ENCODE measurements at regions not wholly inside any gene's neighbourhood (a gene's known extent, or its start where the extent isn't known, plus 50 kb on each side); places are given as distances from the start of the nearest gene placed in this dataset.
"Not testable (repeated sequence)": the region's sequence is repeated elsewhere in the genome, so short reads cannot be mapped to it uniquely, and the experiment has no call there.

DNA sequence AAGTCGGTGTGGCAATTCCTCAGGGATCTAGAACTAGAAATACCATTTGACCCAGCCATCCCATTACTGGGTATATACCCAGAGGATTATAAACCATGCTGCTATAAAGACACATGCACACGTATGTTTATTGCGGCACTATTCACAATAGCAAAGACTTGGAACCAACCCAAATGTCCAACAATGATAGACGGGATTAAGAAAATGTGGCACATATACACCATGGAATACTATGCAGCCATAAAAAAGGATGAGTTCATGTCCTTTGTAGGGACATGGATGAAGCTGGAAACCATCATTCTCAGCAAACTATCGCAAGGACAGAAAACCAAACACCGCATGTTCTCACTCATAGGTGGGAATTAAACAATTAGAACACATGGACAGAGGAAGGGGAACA, 80.6 kb upstream of the ST3GAL5 start:
- DNase-seq (ENCODE audit: low spot score), result not testable (repeated sequence)

DNA sequence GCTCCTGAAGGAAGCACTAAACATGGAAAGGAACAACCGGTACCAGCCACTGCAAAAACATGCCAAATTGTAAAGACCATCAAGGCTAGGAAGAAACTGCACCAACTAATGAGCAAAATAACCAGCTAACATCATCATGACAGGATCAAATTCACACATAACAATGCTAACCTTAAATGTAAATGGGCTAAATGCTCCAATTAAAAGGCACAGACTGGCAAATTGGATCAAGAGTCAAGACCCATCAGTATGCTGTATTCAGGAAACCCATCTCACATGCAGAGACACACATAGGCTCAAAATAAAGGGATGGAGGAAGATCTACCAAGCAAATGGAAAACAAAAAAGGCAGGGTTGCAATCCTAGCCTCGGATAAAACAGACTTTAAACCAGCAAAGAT, 77.0 kb upstream of the ST3GAL5 start:
- not testable (repeated sequence) for DNase-seq (ENCODE audit: low spot score)

DNA sequence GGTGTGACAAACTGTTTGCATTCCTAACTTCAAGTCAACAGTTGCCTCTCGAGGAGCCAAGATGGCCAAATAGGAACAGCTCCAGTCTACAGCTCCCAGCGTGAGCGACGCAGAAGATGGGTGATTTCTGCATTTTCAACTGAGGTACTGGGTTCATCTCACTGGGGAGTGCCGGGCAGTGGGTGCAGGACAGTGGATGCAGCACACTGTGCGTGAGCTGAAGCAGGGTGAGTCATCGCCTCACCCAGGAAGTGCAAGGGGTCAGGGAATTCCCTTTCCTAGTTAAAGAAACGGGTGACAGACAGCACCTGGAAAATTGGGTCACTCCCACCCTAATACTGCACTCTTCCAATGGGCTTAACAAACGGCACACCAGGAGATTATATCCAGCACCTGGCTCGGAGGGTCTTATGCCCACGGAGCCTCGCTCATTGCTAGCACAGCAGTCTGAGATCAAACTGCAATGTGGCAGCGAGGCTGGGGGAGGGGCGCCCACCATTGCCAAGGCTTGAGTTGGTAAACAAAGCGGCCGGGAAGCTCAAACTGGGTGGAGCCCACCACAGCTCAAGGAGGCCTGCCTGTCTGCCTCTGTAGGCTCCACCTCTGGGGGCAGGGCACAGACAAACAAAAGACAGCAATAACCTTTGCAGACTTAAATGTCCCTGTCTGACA, 75.1 kb upstream of the ST3GAL5 start:
- DNase-seq (ENCODE audit: low spot score), result not testable (repeated sequence)

DNA sequence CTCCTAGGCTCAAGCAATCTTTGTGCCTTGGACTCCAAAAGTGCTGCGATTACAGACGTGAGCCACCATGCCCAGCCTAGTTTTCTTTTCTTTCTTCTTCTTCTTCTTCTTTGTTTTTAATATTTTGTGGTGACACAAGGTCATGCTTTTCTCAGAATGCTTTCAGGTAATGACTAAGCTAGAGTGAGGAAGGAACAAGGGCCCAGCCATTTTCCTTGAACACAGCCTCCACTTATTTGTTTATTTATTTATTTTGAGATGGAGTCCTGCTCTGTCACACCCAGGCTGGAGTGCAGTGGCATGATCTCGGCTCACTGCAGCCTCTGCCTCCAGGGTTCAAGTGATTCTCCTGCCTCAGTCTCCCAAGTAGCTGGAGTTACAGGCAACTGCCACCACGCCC, 74.3 kb upstream of the ST3GAL5 start:
- DNase-seq (ENCODE audit: low spot score), result no peak

DNA sequence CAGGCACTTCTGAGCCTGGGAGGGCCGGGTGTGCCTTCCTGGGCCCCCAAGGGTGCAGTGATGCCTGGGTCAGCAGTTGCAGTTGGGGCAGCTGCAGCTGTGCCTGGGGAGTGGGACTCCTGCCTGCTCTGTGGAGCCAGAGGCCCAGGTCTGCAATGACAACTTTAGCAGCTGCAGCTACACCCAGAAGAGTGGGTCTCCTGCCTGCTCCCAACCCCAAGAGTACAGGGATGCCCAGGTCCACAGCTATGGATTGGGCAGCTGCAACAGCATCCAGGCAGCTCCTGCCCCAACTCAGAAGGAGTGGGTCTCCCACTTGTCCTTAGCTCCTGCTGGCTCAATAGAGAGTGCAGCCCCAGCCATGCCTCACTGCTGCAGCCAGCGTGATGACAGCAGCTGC, 73.0 kb upstream of the ST3GAL5 start:
- no peak for DNase-seq (ENCODE audit: low spot score)

DNA sequence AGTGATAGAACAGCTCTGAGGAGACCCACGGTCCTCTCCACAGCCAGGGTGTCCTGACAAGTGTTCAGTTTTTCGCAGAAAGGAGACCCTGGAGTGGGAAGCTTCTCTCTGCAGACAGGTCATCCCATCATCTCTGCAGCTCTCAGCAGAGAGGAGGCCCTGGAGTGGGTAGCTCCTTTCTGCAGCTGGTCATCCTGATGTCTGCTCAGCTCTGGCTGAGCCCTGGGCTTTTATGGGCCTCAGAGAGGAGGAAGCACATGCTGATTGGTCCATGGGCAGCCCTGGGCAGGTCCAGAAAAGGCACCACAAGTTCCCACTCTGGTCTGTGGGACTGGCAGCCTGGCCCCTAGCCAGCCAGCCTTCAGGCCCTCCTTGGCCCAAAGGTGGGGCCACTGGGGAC, 72.3 kb upstream of the ST3GAL5 start:
- DNase-seq (ENCODE audit: low spot score), result no peak

DNA sequence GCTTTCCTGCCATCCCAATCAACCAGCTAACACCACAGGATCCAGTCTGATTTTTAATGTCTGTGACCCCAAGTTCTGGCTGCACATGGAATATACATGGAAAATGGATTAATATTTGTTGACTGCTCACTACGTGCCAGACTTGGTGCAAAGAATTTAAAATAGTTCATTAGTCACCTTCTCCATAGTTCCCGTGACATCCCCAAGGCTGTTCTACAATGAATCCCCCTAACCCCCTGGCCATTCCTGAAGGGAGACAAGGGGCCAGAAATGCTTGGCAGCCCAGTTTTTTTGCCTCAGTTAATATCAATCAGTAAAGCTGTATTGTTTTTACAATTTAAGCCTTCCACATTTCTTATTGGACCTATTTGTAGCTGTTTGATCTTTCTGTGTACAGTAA, 71.0 kb upstream of the ST3GAL5 start:
- DNase-seq (ENCODE audit: low spot score), result no peak

DNA sequence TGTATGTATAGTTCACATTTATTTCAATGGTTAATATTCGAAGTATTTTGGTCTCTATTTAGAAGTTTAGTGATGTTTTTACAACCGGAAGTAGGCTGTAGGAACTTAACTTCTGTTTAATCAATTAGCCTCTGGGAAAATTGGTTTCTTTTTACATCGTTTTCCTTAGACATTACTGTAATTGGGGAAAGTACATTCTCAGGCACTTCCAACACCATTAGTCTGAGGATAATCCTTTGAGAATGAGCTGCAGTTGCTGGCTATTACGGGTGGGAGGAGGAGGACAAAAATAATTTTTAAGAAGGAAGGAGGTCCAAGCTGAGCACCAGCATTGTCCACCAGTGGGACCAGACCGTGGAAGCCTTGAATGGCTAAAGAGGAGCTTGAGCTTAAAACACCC, 70.4 kb upstream of the ST3GAL5 start:
- DNase-seq (ENCODE audit: low spot score), result no peak

DNA sequence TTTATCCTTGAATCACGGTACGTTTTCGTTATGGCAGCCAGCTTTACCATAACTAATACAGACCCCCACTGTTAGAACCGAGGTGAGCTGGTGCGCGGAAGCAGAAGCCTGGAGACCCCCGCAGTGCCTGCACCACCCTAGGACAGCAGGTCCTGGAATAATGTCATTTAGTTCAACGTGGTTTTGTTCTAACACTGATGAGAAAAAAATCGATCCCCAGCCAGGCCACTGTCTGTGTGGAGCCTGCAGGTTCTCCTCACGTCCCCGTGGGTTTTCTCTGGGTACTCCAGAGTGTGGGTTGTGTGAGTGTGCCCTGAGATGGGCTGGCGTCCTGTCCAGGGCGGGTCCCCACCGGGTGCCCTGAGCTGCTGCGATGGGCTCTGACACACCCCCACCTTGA, 69.9 kb upstream of the ST3GAL5 start:
- no peak for DNase-seq (ENCODE audit: low spot score)

DNA sequence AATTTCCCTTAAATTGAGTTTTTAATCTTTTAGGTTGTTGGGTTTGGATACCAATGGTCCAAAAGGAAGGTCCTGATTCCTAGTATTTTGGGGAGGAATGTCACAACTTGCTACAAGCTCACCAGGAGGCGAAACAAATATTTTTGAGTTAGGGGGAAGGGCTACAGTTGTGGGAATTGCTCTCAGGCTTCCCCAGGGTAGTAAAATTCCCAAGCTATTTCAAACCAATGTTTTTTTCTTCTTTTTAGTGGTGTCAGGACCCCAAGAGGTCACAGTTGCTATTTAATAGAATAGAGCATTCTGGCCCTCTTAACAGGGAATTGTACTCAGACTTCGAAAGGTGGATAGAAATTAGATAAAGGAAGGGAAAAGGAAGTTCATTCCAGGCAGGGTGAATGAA, 68.5 kb upstream of the ST3GAL5 start:
- DNase-seq (ENCODE audit: low spot score), result no peak

DNA sequence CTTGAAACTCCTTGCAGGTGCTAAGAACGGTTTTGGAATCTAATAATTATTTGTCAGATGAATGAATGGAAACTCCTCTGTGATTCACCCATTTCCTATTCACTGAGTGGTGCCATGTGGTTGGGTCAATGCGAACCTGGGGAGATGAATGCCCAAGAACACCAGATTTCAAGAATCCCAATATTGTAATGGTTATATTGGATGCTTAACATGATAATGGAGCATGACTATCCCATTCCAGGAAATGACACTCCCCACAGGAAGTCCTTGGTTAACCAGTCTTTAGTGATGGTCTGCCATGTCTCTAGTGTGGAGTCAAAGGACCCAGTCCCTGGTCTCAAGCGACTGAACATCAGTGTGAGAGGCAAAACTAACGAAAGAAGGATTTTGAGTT, 67.9 kb upstream of the ST3GAL5 start:
- DNase-seq (ENCODE audit: low spot score), result no peak

DNA sequence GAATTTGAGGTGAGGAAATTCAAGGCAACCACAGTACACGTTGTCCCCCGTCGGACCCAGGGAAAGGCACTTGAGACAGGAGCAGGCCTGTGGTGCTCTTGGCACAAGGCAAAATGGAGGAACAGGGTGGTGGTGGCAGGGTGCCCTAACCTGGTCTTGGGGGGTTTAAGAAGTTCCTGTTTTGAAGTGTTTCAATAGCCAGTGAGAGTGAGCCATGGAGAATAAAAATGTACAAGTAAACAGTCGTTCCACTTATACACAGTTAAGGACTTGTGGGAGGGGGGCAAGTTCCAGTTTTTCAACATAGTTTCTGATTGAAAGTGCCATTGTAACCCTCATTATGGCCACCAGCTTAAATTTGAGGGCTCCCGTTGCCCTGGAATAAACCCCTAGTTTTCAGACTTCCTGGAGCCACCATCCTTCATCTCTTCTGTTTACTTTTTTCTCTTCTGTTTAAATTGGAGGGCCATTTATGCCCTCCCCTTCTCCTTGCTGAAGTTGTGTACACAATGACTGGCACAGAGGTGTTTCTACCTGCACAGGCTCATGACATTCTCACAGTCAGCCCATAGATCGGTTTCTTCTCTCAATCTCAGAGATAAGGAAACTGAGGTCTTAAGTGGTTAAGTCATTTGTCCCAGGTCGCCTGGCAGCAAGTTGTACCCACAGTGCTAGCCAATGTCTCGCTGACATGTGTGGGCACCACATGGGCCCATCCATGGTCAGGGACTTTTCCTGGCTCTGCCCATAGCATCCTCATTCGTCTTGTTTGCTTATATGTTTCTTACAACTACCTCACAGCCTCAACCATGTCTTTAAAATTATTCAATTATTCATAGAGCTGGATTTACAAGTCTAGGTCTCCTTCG, 66.0 kb upstream of the ST3GAL5 start:
- DNase-seq (ENCODE audit: low spot score), result no peak

DNA sequence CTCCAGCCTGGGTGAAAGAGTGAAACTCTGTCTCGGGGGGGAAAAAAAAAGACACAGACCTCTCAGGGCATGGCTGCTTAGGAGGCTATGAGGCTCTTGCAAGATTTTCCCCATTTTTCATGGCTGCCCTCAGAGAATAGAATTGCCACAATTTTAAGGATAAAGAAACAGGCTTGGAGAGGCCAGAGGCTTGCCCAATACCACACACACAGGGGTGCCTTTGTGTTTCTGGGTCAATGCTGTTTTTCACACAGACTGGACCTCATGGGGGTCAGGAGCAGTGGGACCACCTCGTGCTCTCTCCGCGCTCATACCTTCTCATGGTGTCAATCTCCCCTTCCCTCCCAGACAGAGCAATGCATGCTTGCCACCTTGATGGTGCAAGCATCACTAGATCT, 65.4 kb upstream of the ST3GAL5 start:
- no peak for DNase-seq (ENCODE audit: low spot score)

DNA sequence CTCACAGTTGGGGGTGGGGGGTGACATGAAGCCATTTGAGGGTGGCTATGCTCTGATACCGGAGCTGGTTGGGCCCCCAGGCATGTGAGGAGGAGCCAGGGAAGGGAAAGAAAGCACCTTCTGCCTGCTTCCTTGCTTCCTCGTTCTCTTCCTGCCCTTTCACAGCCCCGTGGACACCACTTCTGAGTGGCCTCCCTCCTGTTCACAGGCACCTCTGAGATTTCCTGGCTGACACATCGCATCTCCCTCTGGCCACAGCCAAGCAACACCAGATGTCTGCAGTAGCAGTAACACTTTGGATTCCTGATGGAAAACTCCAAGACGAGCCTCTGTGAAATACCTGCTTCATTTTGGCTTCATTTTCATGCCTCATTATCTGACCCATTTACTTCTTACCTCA, 64.7 kb upstream of the ST3GAL5 start:
- DNase-seq (ENCODE audit: low spot score), result peak; percentile 46

DNA sequence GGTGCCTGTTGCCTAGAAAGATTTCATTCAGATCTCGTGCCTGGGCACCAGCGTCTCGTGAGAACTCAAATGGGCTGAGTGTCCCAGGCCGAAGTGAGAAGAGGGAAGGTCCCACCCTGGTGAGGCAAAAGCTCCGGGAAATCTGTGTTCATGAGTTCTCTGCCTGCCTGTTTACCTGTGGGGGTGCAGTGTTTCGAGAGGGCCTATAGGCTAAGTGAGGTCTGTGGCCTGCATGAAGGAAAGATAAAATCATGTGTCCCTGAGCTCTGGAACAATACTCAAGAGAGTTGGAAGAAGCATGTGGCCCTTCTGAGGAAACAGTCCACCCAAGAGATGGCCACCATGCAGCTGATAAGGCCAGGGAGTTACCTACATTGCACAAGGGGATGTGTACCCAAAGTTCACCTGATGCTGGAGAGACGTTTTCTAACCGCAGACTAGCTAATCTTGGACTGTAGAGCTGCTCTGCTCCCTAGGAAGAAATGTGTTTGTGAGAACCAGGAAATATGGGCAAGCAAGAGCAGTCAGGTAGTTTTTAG, 63.5 kb upstream of the ST3GAL5 start:
- no peak for DNase-seq (ENCODE audit: low spot score)

DNA sequence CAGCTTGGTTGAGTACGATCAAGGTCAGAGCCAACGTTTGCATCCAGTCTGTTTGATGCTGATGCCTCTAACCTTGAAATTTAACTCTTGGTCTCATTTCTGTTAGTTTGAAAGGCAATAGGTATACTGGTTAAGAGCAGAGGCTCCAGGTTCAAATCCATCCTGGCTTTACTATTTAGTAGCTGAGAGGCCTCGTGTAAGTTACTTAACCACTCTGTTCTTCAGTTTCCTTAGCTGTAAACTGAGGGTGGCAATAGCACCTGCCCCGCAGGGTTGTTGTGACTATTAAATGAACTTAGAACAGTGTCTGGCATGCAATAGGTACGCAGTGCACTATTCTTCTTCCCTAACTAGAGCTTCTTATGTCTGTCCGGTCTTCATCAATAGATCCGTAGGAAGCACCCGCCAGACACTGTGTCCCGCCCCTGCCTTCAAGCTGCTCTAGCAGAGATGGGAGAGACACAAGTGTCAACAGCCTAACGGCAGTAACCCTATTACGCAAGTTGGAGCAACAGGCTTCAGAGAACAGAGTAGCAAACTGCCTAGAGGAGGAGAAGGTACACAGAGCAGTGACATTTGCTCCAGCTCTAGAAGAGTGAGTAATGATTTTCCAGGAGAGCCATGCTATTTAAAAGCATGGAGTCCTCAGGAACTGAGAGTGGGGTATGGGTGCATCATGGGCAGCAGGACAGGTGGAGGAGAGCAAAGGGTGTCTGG, 62.7 kb upstream of the ST3GAL5 start:
- DNase-seq (ENCODE audit: low spot score), result no peak

DNA sequence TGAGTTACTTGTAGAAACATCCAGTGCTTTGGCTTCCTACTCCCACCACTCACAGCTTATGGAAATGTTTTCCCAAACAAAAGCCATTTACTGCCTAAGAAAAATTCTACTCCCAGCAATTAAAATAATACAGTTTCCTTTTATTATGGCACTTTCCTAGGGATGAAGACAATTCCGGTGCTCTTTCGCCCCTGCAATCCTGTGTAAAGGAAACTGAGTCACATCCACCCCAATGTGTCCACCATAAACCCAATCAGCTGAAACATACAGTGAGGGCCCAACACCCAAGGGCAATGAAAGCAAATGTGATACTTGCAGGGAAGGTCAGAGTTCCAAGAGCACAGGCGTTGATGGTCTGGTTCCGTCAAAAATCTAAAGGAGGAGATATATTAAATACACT, 62.0 kb upstream of the ST3GAL5 start:
- no peak for DNase-seq (ENCODE audit: low spot score)

DNA sequence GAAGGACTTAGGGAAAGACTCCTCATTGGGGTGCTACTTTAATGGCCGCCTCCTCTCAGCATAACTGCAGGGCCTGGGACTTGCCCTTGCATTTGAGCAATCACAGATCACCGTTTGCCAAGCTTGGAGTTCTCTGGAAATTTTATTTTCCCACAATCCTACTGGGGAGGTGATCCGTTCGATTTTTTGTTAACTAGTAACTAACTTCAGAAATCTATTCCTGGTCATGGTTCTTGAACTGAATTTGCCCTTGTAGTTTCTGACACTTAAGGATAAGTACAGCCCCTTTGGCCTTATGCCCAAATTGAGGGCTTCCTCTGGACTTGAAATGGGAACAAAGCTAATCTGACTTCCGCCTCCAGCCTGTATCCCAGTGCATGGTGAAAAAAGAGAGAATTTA, 60.5 kb upstream of the ST3GAL5 start:
- DNase-seq (ENCODE audit: low spot score), result no peak

DNA sequence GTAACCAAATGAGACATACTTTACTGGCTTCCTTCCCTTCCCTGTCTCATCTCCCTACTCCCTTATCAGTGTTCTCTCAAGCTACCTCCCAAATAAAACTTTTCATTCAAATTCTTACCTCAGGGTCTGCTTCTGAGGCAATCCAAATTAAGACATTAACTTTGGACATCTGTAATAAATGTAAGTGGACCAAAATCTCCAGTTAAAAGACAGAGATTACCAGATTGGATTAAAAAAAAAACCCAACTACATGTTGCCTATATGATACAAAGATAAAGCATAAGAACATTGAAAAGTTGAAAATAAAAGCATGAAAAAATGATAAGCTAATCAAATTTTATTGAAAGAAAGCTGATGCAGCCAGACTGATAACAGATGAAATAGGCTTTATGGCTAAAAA, 58.8 kb upstream of the ST3GAL5 start:
- no peak for DNase-seq (ENCODE audit: low spot score)

DNA sequence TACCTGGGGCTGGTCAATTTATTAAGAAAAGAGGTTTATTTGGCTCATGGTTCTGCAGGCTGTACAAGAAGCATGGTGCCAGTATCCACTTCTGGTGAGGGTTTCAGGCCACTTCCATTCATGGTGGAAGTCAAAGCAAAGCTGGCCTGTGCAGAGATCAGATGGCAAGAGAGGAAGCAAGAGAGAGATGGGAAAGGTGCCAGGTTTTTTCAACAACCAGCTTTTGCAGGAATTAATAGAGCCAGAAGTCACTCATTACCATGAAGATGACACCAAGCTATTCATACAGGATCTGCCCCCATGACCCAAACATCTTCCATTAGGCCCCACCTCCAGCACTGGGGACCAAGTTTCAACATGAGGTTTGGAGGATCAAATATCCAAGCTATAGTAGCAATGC, 56.8 kb upstream of the ST3GAL5 start:
- no peak for DNase-seq (ENCODE audit: low spot score)

DNA sequence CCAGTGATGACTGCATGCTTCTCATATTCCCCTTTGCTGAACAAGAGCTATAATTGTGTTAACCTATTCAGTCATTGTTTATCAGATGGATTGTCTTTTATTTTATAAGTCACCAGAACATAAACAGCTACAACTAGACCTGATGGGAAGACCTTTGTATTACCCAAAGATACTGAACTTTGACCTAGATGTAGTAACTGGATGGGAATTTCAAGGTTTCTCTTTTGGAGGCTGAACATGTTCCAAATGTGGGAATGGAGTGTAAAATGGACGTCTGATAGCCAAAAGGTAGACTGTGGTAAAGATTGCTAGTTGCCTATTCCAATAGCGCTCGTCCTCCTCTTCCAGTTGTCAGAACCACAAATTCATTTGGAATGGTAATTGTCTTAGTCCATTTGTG, 56.4 kb upstream of the ST3GAL5 start:
- DNase-seq (ENCODE audit: low spot score), result no peak

DNA sequence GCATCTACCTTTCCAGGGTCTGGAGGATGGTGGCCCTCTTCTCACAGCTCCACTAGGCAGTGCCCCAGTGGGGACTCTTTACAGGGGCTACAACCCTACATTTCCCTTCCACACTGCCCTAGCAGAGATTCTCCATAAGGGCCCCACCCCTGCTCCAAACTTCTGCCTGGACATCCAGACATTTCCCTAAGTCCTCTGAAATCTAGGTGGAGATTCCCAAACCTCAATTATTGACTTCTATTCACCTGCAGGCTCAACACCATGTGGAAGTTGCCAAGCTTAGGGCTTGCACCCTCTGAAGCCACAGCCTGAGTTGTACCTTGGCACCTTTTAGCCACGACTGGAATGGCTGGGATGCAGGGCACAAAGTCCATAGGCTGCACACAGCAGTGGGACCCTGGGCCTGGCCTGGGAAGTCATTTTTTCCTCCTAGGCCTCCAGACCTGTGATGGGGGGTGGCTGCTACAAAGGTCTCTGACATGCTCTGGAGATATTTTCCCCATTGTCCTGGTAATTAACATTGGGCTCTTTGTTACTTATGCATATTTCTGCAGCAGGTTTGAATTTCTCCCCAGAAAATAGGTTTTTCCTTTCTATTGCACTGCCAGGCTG, 53.7 kb upstream of the ST3GAL5 start:
- DNase-seq (ENCODE audit: low spot score), result no peak
